ENCODE measurements at regions not wholly inside any gene's neighbourhood (a gene's known extent, or its start where the extent isn't known, plus 50 kb on each side); places are given as distances from the start of the nearest gene placed in this dataset.

- no peak for TF ChIP-seq CREB1 (CRISPR knock-in tag; IDR thresholded peaks at IDR 0.05; ENCODE audit: low read depth)
- no peak for TF ChIP-seq CTCF (conservative IDR thresholded peaks at IDR 0.05; ENCODE audit: low read depth in 2 of 2)
- no peak for TF ChIP-seq STAT1 (IDR thresholded peaks at IDR 0.05; ENCODE audit: unreplicated experiment)
- TF ChIP-seq ZNF462 (CRISPR knock-in tag; IDR thresholded peaks at IDR 0.05): no peak
- TF ChIP-seq EZH2 (IDR thresholded peaks at IDR 0.05; ENCODE audit: low read depth, unreplicated experiment): no peak
- TF ChIP-seq JUNB (IDR thresholded peaks at IDR 0.05; ENCODE audit: unreplicated experiment): no peak
- TF ChIP-seq ETS1 (IDR thresholded peaks at IDR 0.05): no peak
- no peak for TF ChIP-seq NANOG (IDR thresholded peaks at IDR 0.05; ENCODE audit: borderline replicate concordance)
- TF ChIP-seq REST (IDR thresholded peaks at IDR 0.05; ENCODE audit: unreplicated experiment): no peak
- no peak for TF ChIP-seq ZNF331 (CRISPR knock-in tag; IDR thresholded peaks at IDR 0.05; ENCODE audit: low read depth)
- no peak for TF ChIP-seq EZH2phosphoT487 (IDR thresholded peaks at IDR 0.05; ENCODE audit: unreplicated experiment)
- TF ChIP-seq POLR2AphosphoS5 (IDR thresholded peaks at IDR 0.05; ENCODE audit: low read depth): no peak
- TF ChIP-seq ZNF114 (CRISPR knock-in tag; IDR thresholded peaks at IDR 0.05): no peak
- Histone ChIP-seq H4K20me1 (replicated peaks; ENCODE audit: insufficient read depth) (no peaks in the 10 kb centered on the region), H3F3A (replicated peaks; ENCODE audit: low read depth) (no peaks in the 10 kb centered on the region), H3K27ac (ENCODE audit: low read depth) (no peak overlapping the region), H3K79me2 (replicated peaks; ENCODE audit: insufficient read depth) (no peaks in the 10 kb centered on the region), H2AFZ (no peak overlapping the region), H3K4me1 (ENCODE audit: insufficient read depth) (peaks cover 9% of the 10 kb centered on the region), H3K36me3 (ENCODE audit: insufficient read depth) (no peaks in the 10 kb centered on the region), H3K4me2 (no peak overlapping the region), H3K4me3 (no peak overlapping the region), H3K27me3 (ENCODE audit: insufficient read depth) (no peaks in the 10 kb centered on the region), H3K9me2 (ENCODE audit: insufficient read depth) (peaks cover 12% of the 10 kb centered on the region)
- Mint-ChIP-seq H3K4me3 (no peak overlapping the region), H3K27me3 (ENCODE audit: insufficient read depth, low read depth, poor library complexity) (peaks cover 3% of the 10 kb centered on the region), H3K27ac (no peak overlapping the region), H3K36me3 (ENCODE audit: low read depth) (no peaks in the 10 kb centered on the region), H3K4me1 (peaks cover 7% of the 10 kb centered on the region; the same call in 2 of the 3 replicates), H3K9me3 (no peaks in the 10 kb centered on the region)
- no peak for DNase-seq (ENCODE audit: low spot score)
- ATAC-seq: no peak
Measured at GRCh38 chr14:51336734-51337133, 96.7 kb downstream of the TMX1 start.
